Activated CD8-positive, alpha-beta T cell treated with anti-CD3 and anti-CD28 coated beads for 36 hours (primary cell): ENCODE measurements at regions not wholly inside any gene's neighbourhood (a gene's known extent, or its start where the extent isn't known, plus 50 kb on each side); places are given as distances from the start of the nearest gene placed in this dataset.

Experiments used
- ATAC-seq: fragments of 200-7000 bp; cut with Tn5 transposase; one replicate; pipeline ENCODE4 v1.10.0; 2021; ENCODE audit warnings: mild to moderate bottlenecking, moderate library complexity
- CTCF ChIA-PET: fragments of 350-600 bp; sonication (Branson Sonifier 250); formaldehyde crosslinking; loops from one replicate; lab custom pipeline; 2021; ENCODE audit warnings: antibody characterized with exemption; lab: Charles Lee
- POLR2A ChIA-PET: fragments of 350-600 bp; sonication (Branson Sonifier 250); formaldehyde crosslinking; loops from one replicate; lab custom pipeline; 2021; ENCODE audit warnings: antibody characterized with exemption; lab: Charles Lee
- DNase-seq: peaks from one replicate; pipeline ENCODE4 v3.0.0-alpha.2; 2020
- H3K27ac Mint-ChIP-seq: one replicate; pipeline ENCODE4 v1.8.0; 2021; ENCODE audit warnings: mild to moderate bottlenecking, mixed read lengths
- H3K27me3 Mint-ChIP-seq: one replicate; pipeline ENCODE4 v1.8.0; 2021; ENCODE audit warnings: mixed read lengths
- H3K36me3 Mint-ChIP-seq: one replicate; pipeline ENCODE4 v1.8.0; 2021; ENCODE audit warnings: low read depth, mixed read lengths
- H3K4me1 Mint-ChIP-seq: one replicate; pipeline ENCODE4 v1.8.0; 2021; ENCODE audit warnings: low read depth, mixed read lengths
- H3K4me3 Mint-ChIP-seq: one replicate; pipeline ENCODE4 v1.8.0; 2021; ENCODE audit warnings: mild to moderate bottlenecking, moderate library complexity, mixed read lengths
- H3K9me3 Mint-ChIP-seq: one replicate; pipeline ENCODE4 v1.8.0; 2021; ENCODE audit warnings: mixed read lengths
- intact Hi-C: fragments of 100-400 bp; cut with micrococcal nuclease; formaldehyde crosslinking; loops from one replicate; pipeline ENCODE4 v1.10.0; 2022
- TF ChIP-seq, protein P1 (sequence below): fragments of 200-600 bp; IDR thresholded peaks from one replicate; pipeline ENCODE4 v1.8.0; 2022; ENCODE audit warnings: antibody characterized with exemption, mild to moderate bottlenecking

DNA sequence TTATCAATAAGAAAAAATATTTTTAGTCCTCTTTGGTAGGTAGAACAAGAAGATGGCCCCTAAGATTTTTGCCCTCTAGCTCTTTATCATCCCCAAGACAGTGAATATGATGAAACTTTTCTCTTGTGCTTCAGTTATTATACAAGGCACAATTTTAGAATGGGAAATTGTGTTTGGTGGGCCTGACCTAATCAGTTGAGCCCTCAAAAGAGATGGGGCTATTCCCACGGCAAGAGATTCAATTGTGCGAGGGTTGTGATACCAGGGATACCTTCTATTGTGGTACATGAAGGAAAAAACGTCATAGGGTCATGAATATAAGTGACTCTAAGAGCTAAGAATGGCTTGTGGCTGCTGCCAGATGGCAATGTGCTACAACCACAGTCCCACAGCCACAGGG, 94.0 kb upstream of the COX7C start:
- Mint-ChIP-seq H3K36me3 (no peaks in the 10 kb centered on the region), H3K27me3 (no peaks in the 10 kb centered on the region), H3K4me1 (no peaks in the 10 kb centered on the region), H3K9me3 (no peaks in the 10 kb centered on the region), H3K4me3 (no peak overlapping the region), H3K27ac (no peak overlapping the region)
- no peak for ATAC-seq
- POLR2A ChIA-PET, result no interaction called here
- CTCF ChIA-PET, result no interaction called here
- TF ChIP-seq, protein P1, sequence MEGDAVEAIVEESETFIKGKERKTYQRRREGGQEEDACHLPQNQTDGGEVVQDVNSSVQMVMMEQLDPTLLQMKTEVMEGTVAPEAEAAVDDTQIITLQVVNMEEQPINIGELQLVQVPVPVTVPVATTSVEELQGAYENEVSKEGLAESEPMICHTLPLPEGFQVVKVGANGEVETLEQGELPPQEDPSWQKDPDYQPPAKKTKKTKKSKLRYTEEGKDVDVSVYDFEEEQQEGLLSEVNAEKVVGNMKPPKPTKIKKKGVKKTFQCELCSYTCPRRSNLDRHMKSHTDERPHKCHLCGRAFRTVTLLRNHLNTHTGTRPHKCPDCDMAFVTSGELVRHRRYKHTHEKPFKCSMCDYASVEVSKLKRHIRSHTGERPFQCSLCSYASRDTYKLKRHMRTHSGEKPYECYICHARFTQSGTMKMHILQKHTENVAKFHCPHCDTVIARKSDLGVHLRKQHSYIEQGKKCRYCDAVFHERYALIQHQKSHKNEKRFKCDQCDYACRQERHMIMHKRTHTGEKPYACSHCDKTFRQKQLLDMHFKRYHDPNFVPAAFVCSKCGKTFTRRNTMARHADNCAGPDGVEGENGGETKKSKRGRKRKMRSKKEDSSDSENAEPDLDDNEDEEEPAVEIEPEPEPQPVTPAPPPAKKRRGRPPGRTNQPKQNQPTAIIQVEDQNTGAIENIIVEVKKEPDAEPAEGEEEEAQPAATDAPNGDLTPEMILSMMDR, result no peak
- intact Hi-C loops, result no loop called here
- no peak for DNase-seq

DNA sequence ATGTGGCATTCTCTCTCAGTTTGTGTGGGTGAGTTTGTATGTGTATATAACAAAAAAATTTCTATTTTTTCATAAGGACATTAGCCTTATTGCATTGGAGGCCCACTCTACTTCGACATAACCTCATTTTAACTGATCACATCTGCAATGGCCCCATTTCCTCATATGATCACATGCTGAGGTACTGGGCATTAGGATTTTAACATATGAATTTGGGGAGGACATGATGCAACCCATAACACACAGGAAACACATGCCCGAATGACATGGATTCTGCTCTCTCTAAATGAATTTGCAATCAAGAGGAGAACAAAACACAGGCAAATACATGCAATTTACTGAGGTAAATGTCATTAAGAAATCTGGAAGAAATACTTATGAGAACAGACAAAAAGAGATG, 92.1 kb upstream of the COX7C start:
- POLR2A ChIA-PET, result no interaction called here
- CTCF ChIA-PET, result no interaction called here
- no peak for ATAC-seq
- TF ChIP-seq, protein P1, result no peak
- intact Hi-C loops, result no loop called here
- no peak for DNase-seq
- no peak overlapping the region for H3K4me3 Mint-ChIP-seq
- no peaks in the 10 kb centered on the region for H3K27me3 Mint-ChIP-seq
- no peaks in the 10 kb centered on the region for H3K4me1 Mint-ChIP-seq
- H3K36me3 Mint-ChIP-seq, result no peaks in the 10 kb centered on the region
- no peak overlapping the region for H3K27ac Mint-ChIP-seq
- no peaks in the 10 kb centered on the region for H3K9me3 Mint-ChIP-seq

DNA sequence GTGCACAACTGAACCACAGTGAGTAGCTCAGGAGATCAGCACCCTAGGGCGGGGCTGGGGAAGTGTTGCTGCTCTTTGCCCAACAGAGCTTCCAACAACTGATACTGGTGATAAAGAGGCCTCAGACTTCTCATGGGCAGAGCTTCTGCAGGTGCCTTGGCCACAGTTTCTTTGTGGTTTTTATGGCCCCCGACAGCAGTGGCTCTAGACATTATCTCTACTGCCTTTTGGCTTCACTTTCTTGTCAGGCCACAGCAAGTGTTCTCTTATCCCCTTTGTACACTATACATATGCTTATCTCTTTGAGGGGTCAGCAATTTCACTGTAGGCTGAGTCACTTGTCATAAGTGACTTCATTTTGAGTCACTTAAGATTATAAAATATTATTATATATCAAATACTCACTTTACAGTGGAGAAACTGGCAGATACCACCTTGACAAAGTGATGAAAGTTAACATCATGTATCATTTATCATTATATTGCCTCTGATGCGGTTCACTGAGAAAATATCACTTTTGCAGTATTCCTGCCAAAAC, 90.9 kb upstream of the COX7C start:
- Mint-ChIP-seq H3K27me3 (no peaks in the 10 kb centered on the region), H3K9me3 (no peaks in the 10 kb centered on the region), H3K27ac (no peak overlapping the region), H3K36me3 (no peaks in the 10 kb centered on the region), H3K4me3 (no peak overlapping the region), H3K4me1 (no peaks in the 10 kb centered on the region)
- intact Hi-C loops, result no loop called here
- TF ChIP-seq, protein P1, result no peak
- CTCF ChIA-PET, result no interaction called here
- no peak for ATAC-seq
- DNase-seq, result no peak
- POLR2A ChIA-PET, result no interaction called here

DNA sequence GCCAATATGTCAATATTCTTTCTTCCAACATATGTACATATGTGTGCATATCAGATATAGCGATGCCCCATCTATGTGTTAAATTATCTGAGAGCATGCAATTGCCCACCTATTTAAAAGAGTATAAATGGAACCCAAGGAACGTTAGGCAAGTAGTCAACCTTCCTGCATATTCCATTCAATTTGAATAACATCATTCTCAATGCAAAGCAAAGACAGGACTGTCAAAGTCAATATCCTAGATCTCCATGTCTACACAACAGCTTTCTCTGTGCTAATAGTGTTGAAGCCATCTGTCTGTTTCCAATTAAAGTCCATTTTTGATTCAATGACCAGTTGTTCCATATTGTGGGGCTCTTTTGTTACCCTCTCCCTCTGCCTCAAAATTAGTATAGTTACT, 85.3 kb upstream of the COX7C start:
- peaks cover 3% of the 10 kb centered on the region for H3K27me3 Mint-ChIP-seq
- POLR2A ChIA-PET, result no interaction called here
- no peak for DNase-seq

DNA sequence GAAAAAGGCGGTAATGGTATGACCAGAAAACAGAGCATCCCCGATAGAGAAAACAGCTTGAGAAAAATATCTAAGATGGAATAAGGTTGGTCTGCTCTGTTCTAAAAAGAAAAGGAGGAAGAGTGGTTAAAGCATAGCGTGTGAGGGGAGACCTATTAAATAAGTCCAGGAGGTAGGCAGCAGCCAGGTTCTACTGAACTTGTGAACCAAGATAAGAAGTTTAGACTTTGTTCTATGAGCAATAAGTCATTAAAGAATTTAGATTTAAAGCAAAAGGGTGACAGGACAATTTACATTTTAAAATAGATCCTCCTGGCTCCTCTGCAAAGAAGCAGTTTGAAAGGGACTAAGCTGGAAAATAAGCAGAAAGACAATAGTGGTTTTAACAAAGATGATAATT, 81.3 kb upstream of the COX7C start:
- CTCF ChIA-PET, result no interaction called here
- TF ChIP-seq, protein P1, result no peak
- H3K27me3 Mint-ChIP-seq, result peaks cover 3% of the 10 kb centered on the region
- no peaks in the 10 kb centered on the region for H3K36me3 Mint-ChIP-seq
- H3K27ac Mint-ChIP-seq, result no peak overlapping the region
- no peaks in the 10 kb centered on the region for H3K9me3 Mint-ChIP-seq
- intact Hi-C loops, result no loop called here
- no peaks in the 10 kb centered on the region for H3K4me1 Mint-ChIP-seq
- POLR2A ChIA-PET, result no interaction called here
- DNase-seq (no peak), ATAC-seq (no peak)
- H3K4me3 Mint-ChIP-seq, result no peak overlapping the region

More for the DNA sequence above, 85.3 kb upstream of the COX7C start:
- H3K36me3 Mint-ChIP-seq, result no peaks in the 10 kb centered on the region
- TF ChIP-seq, protein P1, result no peak
- H3K27ac Mint-ChIP-seq, result no peak overlapping the region
- intact Hi-C loops, result no loop called here
- CTCF ChIA-PET, result no interaction called here
- ATAC-seq, result no peak
- no peak overlapping the region for H3K4me3 Mint-ChIP-seq
- H3K9me3 Mint-ChIP-seq, result no peaks in the 10 kb centered on the region
- no peaks in the 10 kb centered on the region for H3K4me1 Mint-ChIP-seq
